Activated T-helper 2 cell treated with anti-CD3 and anti-CD28 coated beads, Interferon-gamma antibody, Interleukin-2, Interleukin-4, amounts not matched to agents 10 μg/mL and 5 μg/mL and 100 μg/mL, durations not matched to agents 14 hours and 24 hours and 36 hours (primary cell): ENCODE measurements at regions not wholly inside any gene's neighbourhood (a gene's known extent, or its start where the extent isn't known, plus 50 kb on each side); places are given as distances from the start of the nearest gene placed in this dataset.
"Not testable (repeated sequence)": the region's sequence is repeated elsewhere in the genome, so short reads cannot be mapped to it uniquely, and the experiment has no call there.

ENCODE experiments used
- DNase-seq: peaks from one replicate; pipeline ENCODE4 v3.0.0; 2021; ENCODE audit warnings: low spot score
- H3K27ac Mint-ChIP-seq: one replicate; pipeline ENCODE4 v1.8.0; 2021; ENCODE audit warnings: mixed read lengths
- H3K27me3 Mint-ChIP-seq: one replicate; pipeline ENCODE4 v1.8.0; 2021; ENCODE audit warnings: low read depth, mixed read lengths
- H3K36me3 Mint-ChIP-seq: one replicate; pipeline ENCODE4 v1.8.0; 2021; ENCODE audit warnings: low read depth, mixed read lengths
- H3K4me1 Mint-ChIP-seq: one replicate; pipeline ENCODE4 v1.8.0; 2021; ENCODE audit warnings: low read depth, mixed read lengths
- H3K4me3 Mint-ChIP-seq: one replicate; pipeline ENCODE4 v1.8.0; 2021; ENCODE audit warnings: low read depth, mild to moderate bottlenecking, moderate library complexity, mixed read lengths
- H3K9me3 Mint-ChIP-seq: one replicate; pipeline ENCODE4 v1.8.0; 2021; ENCODE audit warnings: mixed read lengths
- intact Hi-C: fragments of 100-400 bp; cut with micrococcal nuclease; formaldehyde crosslinking; loops from one replicate; pipeline ENCODE4 v1.15.1; 2023

DNA sequence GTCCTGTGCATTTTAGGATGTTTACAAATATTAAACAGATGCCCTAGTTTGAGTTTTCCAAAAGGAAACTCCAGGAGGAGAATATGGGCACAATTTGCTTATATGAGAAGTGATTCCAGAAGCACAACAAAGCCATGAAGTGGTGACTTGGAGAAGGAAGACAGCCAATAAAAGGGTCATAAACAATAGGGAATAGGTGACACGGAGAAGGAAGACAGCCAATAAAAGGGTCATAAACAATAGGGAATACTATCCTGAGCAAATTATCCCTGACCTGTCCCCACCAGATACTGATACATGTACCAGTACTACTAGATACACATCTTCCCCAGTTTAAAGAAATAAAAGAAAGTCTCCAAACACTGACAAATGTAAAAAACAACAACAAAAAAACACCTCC lies 663.6 kb downstream of the GBE1 start:
- intact Hi-C loops, result no loop called here
- no peak overlapping the region for H3K4me3 Mint-ChIP-seq
- no peaks in the 10 kb centered on the region for H3K4me1 Mint-ChIP-seq
- no peak for DNase-seq
- no peaks in the 10 kb centered on the region for H3K27me3 Mint-ChIP-seq
- no peaks in the 10 kb centered on the region for H3K36me3 Mint-ChIP-seq
- peaks cover 24% of the 10 kb centered on the region for H3K9me3 Mint-ChIP-seq
- H3K27ac Mint-ChIP-seq, result no peak overlapping the region

DNA sequence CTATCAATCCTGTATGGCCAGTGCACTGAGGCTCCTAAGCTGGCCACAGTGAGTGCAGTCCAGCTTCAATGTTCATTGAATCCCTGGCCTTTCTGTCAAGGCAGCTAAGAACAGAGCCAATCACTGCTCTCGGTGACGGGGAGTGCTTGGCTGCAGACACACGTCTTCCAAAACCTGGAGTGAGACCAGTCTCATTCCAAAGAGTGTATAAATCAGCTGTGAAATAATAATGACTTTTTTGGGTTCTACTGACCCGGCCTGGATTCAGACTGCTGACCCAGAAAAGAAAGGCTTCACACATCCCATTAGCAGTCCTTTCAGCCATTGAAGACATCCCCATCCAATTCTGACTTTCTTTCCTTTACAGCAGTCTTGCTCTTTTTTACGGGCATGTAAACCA lies 665.5 kb downstream of the GBE1 start:
- DNase-seq, result no peak
- Mint-ChIP-seq H3K36me3 (no peaks in the 10 kb centered on the region), H3K27me3 (no peaks in the 10 kb centered on the region), H3K27ac (no peak overlapping the region), H3K9me3 (peaks cover 24% of the 10 kb centered on the region), H3K4me3 (no peak overlapping the region), H3K4me1 (no peaks in the 10 kb centered on the region)
- intact Hi-C loops, result no loop called here

DNA sequence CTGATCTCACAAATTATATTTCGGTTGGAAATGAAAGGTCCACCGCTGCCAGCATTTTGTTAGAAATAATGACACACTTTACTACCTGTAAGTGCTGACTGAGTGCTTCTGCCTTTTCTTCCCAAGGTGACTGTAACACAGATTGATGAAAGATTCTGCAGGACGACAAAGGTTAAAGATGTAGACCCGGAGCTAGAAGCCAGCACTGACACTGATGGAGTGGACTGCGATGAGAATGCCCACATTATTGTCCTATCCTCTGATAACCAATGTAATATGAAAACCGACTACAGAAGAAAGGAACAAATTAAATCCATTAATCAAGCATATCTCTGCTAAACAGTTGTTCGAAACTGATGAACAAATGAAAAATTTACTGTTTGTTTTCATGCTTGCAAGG lies 666.5 kb downstream of the GBE1 start:
- Mint-ChIP-seq H3K4me1 (no peaks in the 10 kb centered on the region), H3K4me3 (no peak overlapping the region), H3K27ac (no peak overlapping the region), H3K36me3 (no peaks in the 10 kb centered on the region), H3K27me3 (no peaks in the 10 kb centered on the region), H3K9me3 (peaks cover 27% of the 10 kb centered on the region)
- no peak for DNase-seq
- intact Hi-C loops, result no loop called here

DNA sequence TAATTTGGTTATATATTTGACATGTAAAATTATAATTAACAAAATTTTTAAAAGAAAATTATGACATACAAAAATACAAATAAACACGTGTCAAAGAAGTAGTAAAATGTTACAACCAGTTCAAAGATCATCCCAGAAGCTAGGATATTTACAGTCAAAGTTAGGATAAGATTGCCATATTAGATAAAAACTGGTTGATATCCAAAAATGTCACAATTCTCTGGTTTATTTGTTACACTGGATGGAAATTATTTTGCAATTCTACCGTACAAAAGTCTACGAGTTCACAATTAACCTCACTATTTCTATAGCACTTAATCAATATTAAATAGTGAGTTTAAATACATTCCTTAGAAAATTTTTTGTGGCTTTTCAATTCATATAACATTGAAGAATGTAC lies 673.8 kb downstream of the GBE1 start:
- DNase-seq, result no peak
- Mint-ChIP-seq H3K9me3 (peaks cover 8% of the 10 kb centered on the region), H3K27ac (no peak overlapping the region), H3K4me1 (no peaks in the 10 kb centered on the region), H3K36me3 (no peaks in the 10 kb centered on the region), H3K27me3 (no peaks in the 10 kb centered on the region), H3K4me3 (no peak overlapping the region)
- intact Hi-C loops, result no loop called here

DNA sequence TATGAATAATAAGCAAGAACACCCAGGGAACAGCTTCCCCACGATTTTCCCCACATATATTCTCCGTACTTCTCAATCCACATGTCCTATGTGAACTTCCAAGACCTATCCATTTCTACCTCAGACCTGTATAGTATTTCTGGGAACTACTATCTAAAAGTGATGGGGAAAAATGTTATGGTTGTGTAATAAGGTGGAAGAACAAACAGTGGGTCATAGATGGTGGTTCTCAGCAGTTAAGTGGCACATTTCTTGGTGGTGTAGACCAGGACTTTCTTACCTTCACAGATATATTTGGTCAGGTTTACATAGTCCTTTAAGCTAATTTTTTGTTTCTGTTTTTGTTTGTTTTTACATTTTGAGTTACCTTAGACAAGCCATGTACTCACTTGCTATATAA lies 675.1 kb downstream of the GBE1 start:
- Mint-ChIP-seq H3K27ac (no peak overlapping the region), H3K36me3 (no peaks in the 10 kb centered on the region), H3K9me3 (peaks cover 14% of the 10 kb centered on the region), H3K27me3 (no peaks in the 10 kb centered on the region), H3K4me3 (no peak overlapping the region), H3K4me1 (no peaks in the 10 kb centered on the region)
- DNase-seq, result no peak
- intact Hi-C loops, result no loop called here

DNA sequence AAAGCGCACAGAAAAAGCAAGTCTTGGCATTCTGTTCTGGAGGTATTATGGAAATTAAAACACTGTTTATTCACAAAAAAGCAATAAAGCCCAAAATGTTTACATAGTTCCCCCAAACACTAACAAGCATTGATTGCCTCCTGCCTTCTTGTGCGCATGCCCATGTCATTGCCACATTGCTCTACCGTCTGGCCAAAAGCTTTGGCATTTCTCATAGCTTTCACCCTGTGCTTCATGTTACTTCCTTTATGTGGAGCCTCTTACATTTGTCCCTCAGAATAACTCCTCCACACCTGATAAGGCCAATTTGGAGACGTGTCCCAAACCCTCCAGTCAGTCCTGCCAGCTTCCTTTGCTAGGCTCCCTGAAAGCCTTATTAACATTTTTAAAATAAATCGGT lies 680.8 kb downstream of the GBE1 start:
- H3K27me3 Mint-ChIP-seq, result no peaks in the 10 kb centered on the region
- no peak overlapping the region for H3K27ac Mint-ChIP-seq
- intact Hi-C loops, result no loop called here
- DNase-seq, result no peak
- no peaks in the 10 kb centered on the region for H3K4me1 Mint-ChIP-seq
- H3K9me3 Mint-ChIP-seq, result peaks cover 17% of the 10 kb centered on the region
- no peaks in the 10 kb centered on the region for H3K36me3 Mint-ChIP-seq
- H3K4me3 Mint-ChIP-seq, result no peak overlapping the region

DNA sequence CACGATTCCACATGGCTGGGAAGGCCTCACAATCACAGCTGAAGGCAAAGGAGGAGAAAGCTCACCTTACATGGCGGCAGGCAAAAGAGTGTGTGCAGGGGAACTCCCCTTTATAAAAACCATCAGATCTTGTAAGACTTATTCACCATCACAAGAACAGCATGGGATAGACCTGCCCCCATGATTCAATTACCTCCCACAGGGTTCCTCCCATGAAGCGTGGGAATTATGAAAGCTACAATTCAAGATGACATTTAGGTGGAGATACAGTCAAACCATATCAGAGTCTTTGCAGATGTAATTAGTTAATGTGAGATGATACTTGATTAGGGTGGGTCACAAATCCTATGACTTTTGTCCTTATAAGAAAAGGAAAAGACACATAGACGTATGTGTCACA lies 688.9 kb downstream of the GBE1 start:
- H3K27me3 Mint-ChIP-seq, result no peaks in the 10 kb centered on the region
- no peak overlapping the region for H3K27ac Mint-ChIP-seq
- no peaks in the 10 kb centered on the region for H3K36me3 Mint-ChIP-seq
- no peak overlapping the region for H3K4me3 Mint-ChIP-seq
- peaks cover 52% of the 10 kb centered on the region for H3K9me3 Mint-ChIP-seq
- no peaks in the 10 kb centered on the region for H3K4me1 Mint-ChIP-seq
- intact Hi-C loops, result no loop called here
- DNase-seq, result no peak

DNA sequence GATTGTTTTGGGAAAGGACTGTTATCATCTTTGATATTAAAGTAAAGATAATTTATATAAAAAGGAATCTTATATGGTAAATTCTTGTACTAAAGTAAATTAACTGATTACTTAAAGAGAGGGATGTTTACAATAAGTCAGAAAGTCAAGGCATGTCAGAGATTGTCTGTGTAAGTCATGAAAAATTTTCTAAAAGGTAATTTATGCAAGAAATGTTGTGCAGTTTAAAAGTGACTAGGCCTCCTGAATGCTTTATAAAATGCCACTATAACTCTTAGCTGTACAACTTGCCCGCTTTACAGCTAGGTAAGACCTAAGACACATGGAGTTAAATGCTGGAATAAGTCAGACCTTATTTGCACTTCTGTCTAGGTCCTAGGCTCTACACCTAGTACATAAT lies 692.9 kb downstream of the GBE1 start:
- H3K36me3 Mint-ChIP-seq, result no peaks in the 10 kb centered on the region
- H3K4me3 Mint-ChIP-seq, result no peak overlapping the region
- H3K27me3 Mint-ChIP-seq, result no peaks in the 10 kb centered on the region
- no peaks in the 10 kb centered on the region for H3K4me1 Mint-ChIP-seq
- H3K27ac Mint-ChIP-seq, result no peak overlapping the region
- intact Hi-C loops, result no loop called here
- no peak for DNase-seq
- peaks cover 68% of the 10 kb centered on the region for H3K9me3 Mint-ChIP-seq

DNA sequence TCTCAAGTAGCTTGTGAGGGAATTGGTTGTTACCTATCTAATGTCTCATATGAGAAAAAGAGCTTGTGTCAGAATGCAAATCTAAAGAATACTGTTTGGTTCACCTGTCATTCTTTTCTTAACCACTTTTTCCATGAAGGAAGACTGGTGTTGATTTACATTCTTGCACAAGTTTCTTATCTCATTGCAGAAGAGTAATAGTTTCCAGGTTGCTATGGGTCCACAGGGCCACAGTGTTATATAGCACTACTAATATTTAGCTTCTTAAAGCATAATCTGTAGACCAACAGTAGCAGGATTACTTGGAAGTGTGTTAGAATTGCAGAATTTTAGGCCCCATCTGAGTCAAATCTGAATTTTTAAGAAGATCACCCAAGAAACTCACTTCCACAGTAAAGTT lies 697.5 kb downstream of the GBE1 start:
- Mint-ChIP-seq H3K27me3 (no peaks in the 10 kb centered on the region), H3K4me3 (no peak overlapping the region), H3K9me3 (peaks cover 56% of the 10 kb centered on the region), H3K4me1 (no peaks in the 10 kb centered on the region), H3K27ac (no peak overlapping the region), H3K36me3 (no peaks in the 10 kb centered on the region)
- no peak for DNase-seq
- intact Hi-C loops, result no loop called here

DNA sequence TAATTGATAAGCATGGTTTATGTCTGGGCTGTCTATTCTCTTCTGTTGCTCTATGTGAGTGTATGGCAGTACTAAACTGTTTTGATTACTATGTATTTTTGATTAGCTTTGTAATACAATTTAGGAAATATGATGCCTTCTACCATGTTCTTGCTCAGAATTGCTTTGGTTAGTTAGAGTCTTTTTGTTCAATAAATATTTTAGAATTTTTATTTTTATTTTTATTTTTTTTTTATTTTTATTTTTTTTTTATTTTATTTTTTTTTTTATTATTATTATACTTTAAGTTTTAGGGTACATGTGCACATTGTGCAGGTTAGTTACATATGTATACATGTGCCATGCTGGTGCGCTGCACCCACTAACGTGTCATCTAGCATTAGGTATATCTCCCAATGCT lies 710.3 kb downstream of the GBE1 start:
- H3K27me3 Mint-ChIP-seq, H3K4me1 Mint-ChIP-seq, DNase-seq, H3K27ac Mint-ChIP-seq, H3K4me3 Mint-ChIP-seq, H3K36me3 Mint-ChIP-seq, intact Hi-C loops: not testable (repeated sequence)
- H3K9me3 Mint-ChIP-seq, result peaks cover 11% of the 10 kb centered on the region

DNA sequence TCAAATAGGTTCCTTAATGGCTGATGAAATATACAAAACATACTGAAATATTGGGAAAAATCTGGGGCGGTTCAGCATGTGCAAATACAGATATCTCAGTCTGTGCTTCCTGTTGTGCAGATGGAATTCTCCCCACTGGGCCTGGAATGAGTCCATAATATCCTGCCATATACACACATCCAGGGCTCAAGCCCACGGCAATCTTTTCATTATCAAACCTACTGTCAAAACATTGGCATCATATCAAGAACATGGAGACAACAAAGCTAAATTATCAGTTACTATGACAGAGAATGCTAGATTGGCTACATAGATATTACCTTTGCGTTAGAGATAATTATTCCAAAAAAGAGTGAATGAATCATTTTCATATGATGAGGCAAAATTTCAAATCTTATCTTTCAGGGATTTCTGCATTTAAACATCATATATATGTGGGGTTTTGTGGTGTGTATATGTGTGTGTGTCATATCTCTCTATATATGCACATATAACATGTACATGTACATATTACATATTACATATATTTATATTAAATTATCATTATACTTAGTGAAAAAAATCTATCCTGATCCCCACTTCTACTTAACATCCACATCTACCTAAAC lies 713.3 kb downstream of the GBE1 start:
- H3K27me3 Mint-ChIP-seq, result no peaks in the 10 kb centered on the region
- no peak overlapping the region for H3K27ac Mint-ChIP-seq
- peaks cover 17% of the 10 kb centered on the region for H3K9me3 Mint-ChIP-seq
- intact Hi-C loops, result no loop called here
- H3K4me3 Mint-ChIP-seq, result no peak overlapping the region
- H3K4me1 Mint-ChIP-seq, result no peaks in the 10 kb centered on the region
- no peaks in the 10 kb centered on the region for H3K36me3 Mint-ChIP-seq
- no peak for DNase-seq

DNA sequence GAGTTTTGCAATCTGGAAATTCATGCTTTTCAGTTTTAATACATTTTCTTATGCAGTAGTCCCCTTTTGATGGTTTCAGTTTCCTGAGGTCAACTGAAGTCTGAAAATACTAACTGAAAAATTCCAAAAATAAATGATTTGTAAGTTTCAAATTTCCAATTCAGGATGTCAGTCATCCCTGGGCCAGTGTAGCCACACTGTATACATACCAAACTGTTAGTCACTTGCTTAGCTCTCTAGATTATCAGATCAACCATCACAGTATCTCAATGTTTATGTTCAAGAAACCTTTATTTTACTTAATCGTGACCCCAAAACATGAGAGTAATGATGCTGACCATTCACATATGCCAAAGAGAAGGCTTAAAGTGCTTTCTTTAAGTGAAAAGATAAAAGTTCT lies 715.5 kb downstream of the GBE1 start:
- peaks cover 15% of the 10 kb centered on the region for H3K9me3 Mint-ChIP-seq

DNA sequence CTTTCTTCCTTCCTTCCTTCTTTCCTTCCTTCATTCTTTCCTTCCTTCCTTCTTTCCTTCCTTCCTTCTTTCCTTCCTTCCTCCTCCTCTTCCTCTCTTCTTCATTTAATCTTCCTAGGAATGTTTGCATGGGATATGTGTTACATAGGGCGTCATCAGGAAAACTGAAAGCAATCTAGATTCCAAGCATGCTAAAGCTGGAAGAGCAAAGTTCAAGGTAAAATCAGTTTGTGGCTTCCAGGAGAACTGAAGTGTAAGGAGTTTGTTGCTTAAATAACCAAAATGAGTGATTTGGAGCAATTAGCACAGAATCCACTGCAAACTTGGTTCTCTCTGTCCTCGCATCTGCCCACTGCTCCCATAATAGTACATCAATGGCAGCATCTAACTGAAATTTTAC lies 716.2 kb downstream of the GBE1 start:
- H3K9me3 Mint-ChIP-seq, result peaks cover 15% of the 10 kb centered on the region
- intact Hi-C loops, result no loop called here

More for the DNA sequence above, 715.5 kb downstream of the GBE1 start:
- Mint-ChIP-seq H3K27ac (no peak overlapping the region), H3K36me3 (no peaks in the 10 kb centered on the region), H3K4me1 (no peaks in the 10 kb centered on the region), H3K27me3 (no peaks in the 10 kb centered on the region), H3K4me3 (no peak overlapping the region)
- DNase-seq, result no peak
- intact Hi-C loops, result no loop called here

DNA sequence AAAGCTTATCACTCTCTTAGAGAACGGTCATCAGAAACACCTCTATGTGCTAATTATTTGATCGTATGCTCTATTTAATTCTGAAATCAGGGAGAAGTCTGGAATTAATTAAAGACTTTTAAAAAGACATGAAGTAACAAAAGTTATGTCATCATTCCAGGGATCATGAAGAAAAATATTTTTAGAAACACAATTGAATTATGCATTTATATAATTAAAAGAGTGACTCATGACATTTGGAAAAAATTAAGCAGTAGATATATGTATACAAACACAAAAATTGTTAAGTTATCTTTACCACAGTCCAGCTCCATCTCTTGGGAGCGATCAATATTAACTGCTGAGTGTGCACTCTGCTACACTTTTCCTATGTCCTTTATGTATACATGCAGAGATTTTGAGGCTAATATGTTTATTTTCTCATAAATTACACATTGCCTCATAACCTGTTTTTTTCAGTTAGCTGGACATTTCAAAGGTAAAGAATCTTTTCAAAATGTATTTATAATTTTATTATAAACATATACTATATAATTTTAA lies 717.7 kb downstream of the GBE1 start:
- DNase-seq, result no peak
- H3K4me1 Mint-ChIP-seq, result no peaks in the 10 kb centered on the region
- no peak overlapping the region for H3K27ac Mint-ChIP-seq
- H3K9me3 Mint-ChIP-seq, result peaks cover 18% of the 10 kb centered on the region
- H3K4me3 Mint-ChIP-seq, result no peak overlapping the region
- H3K36me3 Mint-ChIP-seq, result no peaks in the 10 kb centered on the region
- intact Hi-C loops, result no loop called here
- no peaks in the 10 kb centered on the region for H3K27me3 Mint-ChIP-seq

More for the DNA sequence above, 716.2 kb downstream of the GBE1 start:
- no peak overlapping the region for H3K4me3 Mint-ChIP-seq
- no peak overlapping the region for H3K27ac Mint-ChIP-seq
- H3K4me1 Mint-ChIP-seq, result no peaks in the 10 kb centered on the region
- H3K27me3 Mint-ChIP-seq, result no peaks in the 10 kb centered on the region
- no peaks in the 10 kb centered on the region for H3K36me3 Mint-ChIP-seq
- DNase-seq, result no peak
